Peyer's patch (tissue), 4 donors: ENCODE measurements at regions not wholly inside any gene's neighbourhood (a gene's known extent, or its start where the extent isn't known, plus 50 kb on each side); places are given as distances from the start of the nearest gene placed in this dataset.
"Not testable (repeated sequence)": the region's sequence is repeated elsewhere in the genome, so short reads cannot be mapped to it uniquely, and the experiment has no call there.

Experiments
- POLR2A ChIP-seq, 2 donors: fragments of 450-650 bp; IDR thresholded peaks; one replicate each; pipeline ENCODE4 v1.5.1; 2017; ENCODE audit warnings: antibody characterized with exemption in 2 of 2, mild to moderate bottlenecking in 2 of 2, moderate library complexity in 2 of 2
- TF ChIP-seq, protein P1 (sequence below), 6 experiments: fragments of 450-650 bp in 4 of 6; fragments of 200-600 bp in 2 of 6; sonication (generic) in 1 of 6; IDR thresholded peaks; one replicate each; pipeline ENCODE4 v1.5.1; 2017 to 2019; ENCODE audit warnings: antibody characterized with exemption in 6 of 6, mild to moderate bottlenecking in 3 of 6, moderate library complexity in 1 of 6

DNA sequence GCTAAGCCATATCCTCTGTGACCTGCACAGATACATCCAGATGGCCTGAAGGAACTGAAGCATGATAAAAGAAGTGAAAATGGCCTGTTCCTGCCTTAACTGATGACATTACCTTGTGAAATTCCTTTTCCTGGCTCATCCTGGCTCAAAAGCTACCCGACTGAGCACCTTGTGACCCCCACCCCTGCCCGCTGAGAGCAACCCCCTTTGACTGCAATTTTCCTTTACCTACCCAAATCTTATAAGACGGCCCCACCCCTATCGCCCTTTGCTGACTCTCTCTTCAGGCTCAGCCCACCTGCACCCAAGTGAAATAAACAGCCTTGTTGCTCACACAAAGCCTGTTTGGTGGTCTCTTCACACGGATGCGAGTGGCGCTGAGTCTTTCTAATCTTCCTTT is 104.4 kb upstream of the SLC6A14 start:
- TF ChIP-seq, protein P1, sequence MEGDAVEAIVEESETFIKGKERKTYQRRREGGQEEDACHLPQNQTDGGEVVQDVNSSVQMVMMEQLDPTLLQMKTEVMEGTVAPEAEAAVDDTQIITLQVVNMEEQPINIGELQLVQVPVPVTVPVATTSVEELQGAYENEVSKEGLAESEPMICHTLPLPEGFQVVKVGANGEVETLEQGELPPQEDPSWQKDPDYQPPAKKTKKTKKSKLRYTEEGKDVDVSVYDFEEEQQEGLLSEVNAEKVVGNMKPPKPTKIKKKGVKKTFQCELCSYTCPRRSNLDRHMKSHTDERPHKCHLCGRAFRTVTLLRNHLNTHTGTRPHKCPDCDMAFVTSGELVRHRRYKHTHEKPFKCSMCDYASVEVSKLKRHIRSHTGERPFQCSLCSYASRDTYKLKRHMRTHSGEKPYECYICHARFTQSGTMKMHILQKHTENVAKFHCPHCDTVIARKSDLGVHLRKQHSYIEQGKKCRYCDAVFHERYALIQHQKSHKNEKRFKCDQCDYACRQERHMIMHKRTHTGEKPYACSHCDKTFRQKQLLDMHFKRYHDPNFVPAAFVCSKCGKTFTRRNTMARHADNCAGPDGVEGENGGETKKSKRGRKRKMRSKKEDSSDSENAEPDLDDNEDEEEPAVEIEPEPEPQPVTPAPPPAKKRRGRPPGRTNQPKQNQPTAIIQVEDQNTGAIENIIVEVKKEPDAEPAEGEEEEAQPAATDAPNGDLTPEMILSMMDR (IDR thresholded peaks at IDR 0.05), result not testable (repeated sequence)
- TF ChIP-seq POLR2A (IDR thresholded peaks at IDR 0.05), result not testable (repeated sequence)
